Glomerular endothelial cell (primary cell): ENCODE measurements at regions not wholly inside any gene's neighbourhood (a gene's known extent, or its start where the extent isn't known, plus 50 kb on each side); places are given as distances from the start of the nearest gene placed in this dataset.

ENCODE experiments used
- DNase-seq: peaks from one replicate; pipeline ENCODE4 v3.0.0-alpha.2; 2011; ENCODE audit warnings: low read depth, low spot score; ENCODE audit errors: extremely low read depth

DNA sequence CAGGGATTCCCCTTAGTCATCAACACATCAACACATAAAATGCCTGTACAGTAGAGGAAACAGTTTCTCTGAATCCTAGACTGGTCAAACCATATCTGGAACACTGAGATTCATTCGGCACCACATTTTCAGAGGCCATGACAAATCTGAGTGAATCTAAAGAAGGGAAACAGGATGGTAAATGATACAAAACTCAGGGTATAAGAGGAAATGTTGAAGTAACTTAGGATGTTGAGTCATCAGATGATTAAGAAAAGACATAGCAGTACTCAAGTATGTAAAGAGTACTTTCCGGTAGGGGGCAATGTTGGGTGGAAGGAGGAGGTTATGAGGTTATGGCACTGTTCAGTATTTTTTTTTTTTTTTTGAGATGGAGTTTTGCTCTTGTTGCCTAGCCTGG is 358.5 kb upstream of the PMFBP1 start:
- DNase-seq: peak; percentile 86

- no peak for DNase-seq
Measured at GRCh38 chr16:72523087-72523486, 351.1 kb upstream of the PMFBP1 start.

DNA sequence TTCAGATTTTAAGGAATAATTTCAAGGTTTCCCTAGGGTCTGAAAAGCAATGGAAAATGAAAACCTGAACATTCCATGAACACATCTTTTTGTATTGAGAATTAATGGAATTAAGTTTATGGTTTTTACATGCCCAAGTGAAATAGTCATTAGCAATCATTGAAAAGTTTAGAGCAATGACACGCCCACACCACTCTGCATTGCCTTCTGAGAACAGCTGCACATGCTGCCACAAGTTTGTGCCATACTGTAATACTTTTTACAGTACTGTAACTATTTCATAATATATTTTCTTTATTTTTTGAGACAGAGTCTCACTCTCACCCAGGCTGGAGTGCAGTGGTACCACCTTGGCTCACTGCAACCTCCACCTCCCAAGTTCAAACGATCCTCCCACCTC is 345.2 kb upstream of the PMFBP1 start:
- no peak for DNase-seq

DNA sequence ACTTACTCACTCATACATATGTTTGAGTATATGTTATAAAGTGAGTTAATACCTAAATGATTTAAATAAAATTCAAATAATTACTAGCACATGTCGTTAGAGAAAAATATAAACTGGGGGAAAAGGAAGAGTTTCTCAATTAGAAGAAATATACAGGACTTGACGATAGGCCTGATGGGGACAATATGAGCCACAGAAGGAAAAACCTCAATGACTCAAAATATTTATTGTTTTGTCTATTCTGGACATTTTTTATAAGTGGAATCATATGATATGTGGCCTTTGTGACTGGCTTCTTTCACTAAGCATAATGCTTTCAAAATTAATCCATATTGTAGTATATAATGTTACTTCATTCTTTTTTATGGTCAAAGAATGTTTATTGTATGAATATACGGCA is 339.2 kb upstream of the PMFBP1 start:
- no peak for DNase-seq

DNA sequence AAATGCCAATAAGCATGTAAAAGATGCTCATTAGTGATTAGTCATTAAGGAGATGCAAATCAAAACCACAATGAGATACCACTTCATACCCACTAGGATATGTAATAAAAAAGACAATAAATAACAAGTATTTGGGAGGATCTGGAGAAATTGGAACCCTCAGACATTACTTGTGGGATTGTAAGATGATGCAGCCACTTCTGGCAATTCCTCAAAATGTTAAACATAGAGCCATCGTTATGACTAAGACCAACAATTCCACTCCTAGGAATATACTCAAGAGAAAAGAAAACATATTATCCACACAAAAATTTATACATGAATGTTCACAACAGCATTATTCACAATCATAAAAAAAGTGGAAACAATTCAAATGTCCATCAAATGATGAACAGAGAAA is 336.2 kb upstream of the PMFBP1 start:
- no peak for DNase-seq

DNA sequence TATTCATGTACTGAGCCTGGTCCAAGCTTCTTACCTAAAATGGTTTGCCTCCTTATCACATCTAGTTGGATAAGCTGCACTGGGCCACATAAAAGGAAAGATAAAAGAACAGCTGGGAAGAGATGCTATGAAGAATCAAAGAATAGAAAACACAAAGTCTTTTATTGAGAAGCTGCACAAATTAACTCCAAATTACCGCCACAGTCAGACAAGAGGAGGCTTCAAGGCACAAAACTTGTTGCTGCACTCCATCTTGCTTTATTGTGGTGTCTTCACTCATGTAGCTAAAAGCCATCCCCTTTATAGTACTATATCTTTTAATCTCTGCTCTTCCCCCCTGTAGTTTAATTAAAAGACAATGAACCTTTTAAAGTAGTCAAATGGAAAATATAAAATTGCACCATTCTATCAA is 330.6 kb upstream of the PMFBP1 start:
- no peak for DNase-seq

DNA sequence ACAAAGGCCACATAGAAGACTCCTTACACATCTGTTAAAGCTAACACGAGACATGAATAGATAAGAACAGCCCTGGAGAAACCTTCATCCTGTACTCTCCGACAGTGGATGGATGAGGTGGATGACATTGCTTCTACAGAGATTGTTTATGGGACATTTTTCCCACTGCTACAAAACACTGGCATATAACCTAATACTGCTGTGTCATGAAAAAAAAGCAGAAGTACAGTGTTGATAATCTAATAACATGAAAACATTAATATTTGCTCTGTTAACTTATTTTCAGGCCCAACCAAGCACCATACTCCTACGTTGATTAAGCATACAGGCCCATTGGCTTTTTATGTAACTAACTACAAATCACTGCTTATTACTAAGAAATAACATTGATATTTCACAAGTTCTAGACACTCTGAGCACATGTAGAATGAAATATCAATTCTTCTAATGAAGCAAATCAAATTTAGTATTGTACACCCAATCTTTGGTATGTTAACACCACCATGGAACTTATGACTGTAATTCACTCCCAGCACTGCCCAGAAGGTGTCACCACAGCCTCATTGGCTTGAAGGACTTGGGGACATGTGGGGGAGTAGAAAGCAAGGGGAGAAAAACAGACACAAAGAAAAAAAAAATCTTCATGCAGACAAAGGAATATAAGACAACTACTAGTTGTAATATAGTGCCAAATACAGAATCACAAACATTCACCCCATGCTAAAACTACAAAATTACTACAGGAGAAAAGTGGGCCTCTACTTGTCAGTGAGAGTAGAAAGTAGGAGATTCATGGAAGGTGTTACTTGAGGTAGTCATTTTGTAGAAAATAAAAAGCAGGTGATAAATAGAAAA is 330.0 kb upstream of the PMFBP1 start:
- peak; percentile 57 for DNase-seq

GRCh38 chr16:72500545-72500944 is 328.6 kb upstream of the PMFBP1 start:
- DNase-seq: no peak

DNA sequence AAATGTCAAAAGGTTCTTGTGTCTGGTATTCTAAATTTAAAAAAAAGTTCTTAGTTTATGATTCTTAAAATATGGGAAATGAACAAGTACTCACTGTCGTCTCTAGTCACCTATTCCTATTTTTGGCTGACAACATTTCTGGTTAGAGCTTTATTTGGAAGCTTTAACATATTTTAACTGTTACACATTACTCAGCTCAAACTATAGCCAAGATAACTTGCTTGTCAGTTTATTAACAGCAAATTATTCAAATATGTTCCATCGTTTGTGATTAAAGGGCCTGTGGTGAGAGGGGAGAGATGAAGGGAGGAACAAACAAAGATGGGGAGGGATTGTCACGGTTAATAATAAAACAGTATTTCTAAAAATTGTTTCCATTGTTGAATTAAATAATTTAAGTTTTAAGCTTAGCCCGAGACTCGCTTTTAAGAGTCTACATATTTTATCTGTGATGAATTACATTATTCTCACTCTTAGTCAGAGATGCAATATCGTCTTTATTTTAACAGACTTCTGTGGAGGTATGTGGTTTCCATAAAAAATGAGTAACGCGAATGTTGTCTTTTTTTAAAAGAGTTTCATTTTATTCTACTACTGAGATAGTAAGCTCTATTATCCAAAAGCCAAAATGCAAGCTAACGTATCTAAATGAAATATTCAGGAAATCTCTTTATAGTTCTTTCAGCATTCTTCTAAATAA is 321.9 kb upstream of the PMFBP1 start:
- DNase-seq: no peak

GRCh38 chr16:72487283-72487682 is 315.3 kb upstream of the PMFBP1 start:
- no peak for DNase-seq

DNA sequence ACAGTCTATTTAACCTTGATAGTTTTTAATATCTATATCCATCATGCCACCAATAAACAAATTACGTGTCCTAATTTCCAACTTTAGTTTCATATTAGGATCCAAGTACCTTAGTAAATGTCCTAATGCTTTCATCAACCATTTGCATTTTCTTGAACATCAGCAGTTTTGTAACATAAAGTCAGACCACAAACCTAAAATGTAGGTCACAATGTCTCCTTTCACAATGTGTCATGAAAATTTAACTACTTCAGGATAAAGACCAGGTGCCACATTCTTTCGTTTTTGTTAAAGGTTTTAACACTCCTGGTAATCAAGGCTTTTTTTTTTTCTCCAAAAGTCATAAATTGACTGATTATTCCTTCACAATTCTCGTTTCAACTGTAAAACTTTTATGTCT is 310.7 kb upstream of the PMFBP1 start:
- DNase-seq: no peak

GRCh38 chr16:72481419-72481818 is 309.5 kb upstream of the PMFBP1 start:
- DNase-seq: peak; percentile 16

GRCh38 chr16:72480911-72481310 is 309.0 kb upstream of the PMFBP1 start:
- DNase-seq: no peak

GRCh38 chr16:72475688-72476087 is 303.7 kb upstream of the PMFBP1 start:
- DNase-seq: no peak

DNA sequence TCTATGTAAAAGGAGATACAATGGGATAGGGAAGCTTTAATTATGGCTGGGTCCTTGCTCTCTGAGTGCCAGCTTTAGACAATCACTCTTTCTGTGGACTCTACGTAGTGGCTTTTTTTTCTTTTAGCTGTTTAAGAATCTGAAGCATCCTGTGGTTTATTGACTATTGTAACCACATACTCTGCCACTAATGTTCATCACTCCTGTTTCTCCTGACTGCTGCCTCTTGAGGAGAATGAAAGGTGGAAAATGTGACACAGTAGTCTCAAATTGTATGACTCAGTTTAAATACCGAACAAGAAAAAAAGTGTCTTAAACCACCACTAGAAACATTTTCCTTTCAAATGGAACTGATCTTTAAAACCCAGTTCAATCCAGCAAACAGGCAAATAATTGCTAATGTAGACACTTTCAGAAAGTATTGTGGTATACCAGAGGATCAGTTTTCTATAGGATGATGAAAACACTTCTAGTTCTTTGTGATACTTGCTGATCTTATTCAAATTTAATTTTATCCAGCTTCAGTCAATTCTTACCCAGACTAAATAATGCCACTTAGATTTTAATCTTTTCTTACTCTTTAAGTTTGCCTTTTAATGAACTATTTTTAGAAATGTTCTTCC is 302.7 kb upstream of the PMFBP1 start:
- no peak for DNase-seq

DNA sequence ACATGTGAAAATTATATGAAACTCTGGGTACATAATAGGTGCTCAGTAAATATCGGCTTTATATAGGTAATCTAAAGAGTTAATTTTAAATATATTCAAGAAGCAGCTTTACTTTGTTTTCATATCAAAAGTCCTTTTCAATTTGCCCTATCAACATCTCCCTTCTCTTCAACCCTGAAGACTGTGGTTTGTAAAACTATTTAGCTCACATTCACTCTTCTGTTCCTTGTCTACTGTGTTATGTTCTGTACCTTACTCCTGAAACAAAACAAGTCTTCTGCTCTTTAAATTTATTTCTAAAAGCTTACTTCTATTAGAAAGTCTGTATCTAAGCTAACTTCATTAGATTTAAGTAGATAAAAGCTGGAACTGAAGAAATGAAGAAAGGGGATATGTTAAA is 301.7 kb upstream of the PMFBP1 start:
- DNase-seq: no peak

- no peak for DNase-seq
Measured at GRCh38 chr16:72471317-72471924, 299.5 kb upstream of the PMFBP1 start.

DNA sequence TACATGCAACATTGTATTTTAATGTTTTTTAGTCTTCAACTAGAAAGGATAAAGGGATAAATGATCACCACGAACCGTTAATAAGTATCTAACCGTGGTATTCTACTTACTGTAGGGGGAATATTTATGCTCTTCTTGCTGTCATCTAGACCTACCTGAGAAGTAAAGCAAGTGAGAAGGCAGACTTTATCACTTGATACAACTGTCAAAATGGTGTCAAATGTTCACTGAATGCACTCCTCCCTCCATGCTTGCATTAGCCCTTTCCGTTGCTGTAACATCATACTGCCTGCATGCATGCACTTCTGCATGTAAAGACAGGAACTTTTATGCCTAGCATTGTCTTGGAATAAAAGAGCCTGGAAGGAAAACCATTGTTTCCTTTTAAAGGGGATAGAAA is 298.6 kb upstream of the PMFBP1 start:
- DNase-seq: no peak

GRCh38 chr16:72469932-72470331 is 298.0 kb upstream of the PMFBP1 start:
- no peak for DNase-seq

GRCh38 chr16:72468582-72468981 is 296.6 kb upstream of the PMFBP1 start:
- no peak for DNase-seq

DNA sequence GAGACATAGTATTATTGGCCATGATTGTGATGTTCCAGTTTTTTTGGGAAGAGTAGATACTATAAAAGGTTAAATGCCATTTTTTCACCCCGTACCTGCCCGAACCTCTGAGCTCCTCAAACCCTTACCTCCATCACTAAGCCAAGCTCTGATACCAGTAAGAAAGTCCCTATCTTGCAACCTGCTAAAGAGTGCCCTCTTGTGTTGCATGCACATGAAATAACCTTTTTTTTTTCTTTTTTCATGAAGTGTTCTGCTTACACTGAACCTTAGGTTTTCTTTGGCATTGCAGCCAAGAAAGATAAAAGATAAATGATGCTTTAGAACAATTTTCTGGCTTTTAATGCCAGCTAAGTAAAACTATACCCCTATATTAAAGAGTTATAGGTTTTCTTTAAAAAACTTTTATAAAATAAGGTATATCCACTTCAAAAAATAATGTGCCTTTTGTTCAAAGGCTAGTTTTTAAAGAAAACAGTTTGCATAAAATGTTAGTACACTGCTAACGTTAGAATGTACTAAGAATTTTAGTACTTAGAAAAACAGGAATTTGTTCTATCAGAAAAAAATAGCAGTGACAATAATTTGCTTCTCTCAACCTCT is 295.3 kb upstream of the PMFBP1 start:
- peak; percentile 34 for DNase-seq
